ENCODE measurements at regions not wholly inside any gene's neighbourhood (a gene's known extent, or its start where the extent isn't known, plus 50 kb on each side); places are given as distances from the start of the nearest gene placed in this dataset.

- no peak for TF ChIP-seq CTCF (IDR thresholded peaks at IDR 0.05; ENCODE audit: poor library complexity)
- TF ChIP-seq EZH2phosphoT487 (IDR thresholded peaks at IDR 0.05; ENCODE audit: low read depth, severe bottlenecking, unreplicated experiment): no peak
- TF ChIP-seq EZH2 (IDR thresholded peaks at IDR 0.05; ENCODE audit: borderline replicate concordance): no peak
These were observed 417.9 kb downstream of the CTTN start for GRCh38 chr11:70816156-70816678.
